ENCODE measurements at regions not wholly inside any gene's neighbourhood (a gene's known extent, or its start where the extent isn't known, plus 50 kb on each side); places are given as distances from the start of the nearest gene placed in this dataset.
"Not testable (repeated sequence)": the region's sequence is repeated elsewhere in the genome, so short reads cannot be mapped to it uniquely, and the experiment has no call there.

DNA sequence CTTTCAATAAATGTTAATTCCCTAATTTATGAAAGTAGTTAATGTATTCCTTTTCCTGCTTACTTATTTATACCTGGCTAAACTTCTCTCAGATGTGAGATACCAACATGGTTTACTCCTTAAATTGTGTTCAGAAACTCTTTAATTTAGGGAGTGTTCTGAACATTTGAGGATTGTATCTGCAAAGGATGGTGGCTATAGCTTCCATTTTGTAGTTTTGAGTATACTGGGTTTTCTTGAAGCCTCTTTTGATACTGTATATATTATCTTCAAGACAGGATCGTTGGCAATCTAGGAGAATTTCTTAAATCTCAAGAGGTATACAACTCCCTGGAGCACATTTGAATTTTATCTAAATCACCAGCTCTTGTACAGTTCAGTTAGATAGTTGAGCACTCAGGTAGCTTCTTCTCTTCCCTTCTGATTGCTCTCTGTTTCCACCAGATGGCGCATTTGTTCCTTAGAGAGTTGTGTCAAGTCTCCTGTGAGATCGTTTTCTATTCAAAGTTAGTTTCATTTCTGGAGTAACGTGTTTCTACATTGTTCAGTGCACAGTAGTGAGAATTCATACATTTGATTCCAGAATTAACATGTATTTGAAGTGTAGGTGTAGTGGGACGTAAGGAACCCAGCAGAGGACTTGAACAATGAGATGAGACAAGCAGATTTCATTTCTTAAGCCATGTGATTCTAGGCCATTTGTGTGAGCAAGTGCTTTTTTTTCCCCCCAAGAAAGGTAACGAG lies 63.2 kb upstream of the GARIN1A start:
- WGBS (ENCODE audit: insufficient coverage), result no CpG with 5 or more reads among the region's 6 CpGs
- peak overlapping the region; percentile 42 for H3K27ac Mint-ChIP-seq
- H3K4me3 Mint-ChIP-seq, result peak overlapping the region; percentile 69
- H3K4me1 ChIP-seq (ENCODE audit: control insufficient read depth in 2 of 2, insufficient read depth in 2 of 2, low read length in 2 of 2); H3K79me2 ChIP-seq (ENCODE audit: control insufficient read depth, insufficient read depth, low read length); H4K20me1 ChIP-seq (ENCODE audit: control insufficient read depth, insufficient read depth, low read length, poor library complexity, severe bottlenecking); H3K9me3 ChIP-seq (ENCODE audit: control extremely low read depth in 1 of 3, control insufficient read depth in 2 of 3, insufficient read depth in 1 of 3, low read length in 2 of 3); H3K9me3 Mint-ChIP-seq (ENCODE audit: insufficient read depth); H3K4me3 ChIP-seq (ENCODE audit: control extremely low read depth in 1 of 5, extremely low read depth in 1 of 5, insufficient read depth in 1 of 5, low read depth in 2 of 5, low read length in 4 of 5); H3K4me1 Mint-ChIP-seq; H3K36me3 ChIP-seq (replicated peaks in 1 of 2; ENCODE audit: control extremely low read depth in 1 of 2, control insufficient read depth in 1 of 2, extremely low read depth in 1 of 2, insufficient read depth in 2 of 2, low read length in 1 of 2); POLR2A ChIA-PET; H3K27me3 ChIP-seq (replicated peaks in 1 of 4; ENCODE audit: control extremely low read depth in 1 of 4, control insufficient read depth in 3 of 4, insufficient read depth in 4 of 4, low read length in 3 of 4); H3K4me2 ChIP-seq (replicated peaks; ENCODE audit: low read depth, low read length, poor library complexity, severe bottlenecking); H3K27me3 Mint-ChIP-seq: not testable (repeated sequence)
- ATAC-seq (ENCODE audit: low read depth) (peak; percentile 80), DNase-seq (peak; percentile 68)
- peak overlapping the region; percentile 33 for H3K9ac ChIP-seq (ENCODE audit: low read length)
- CTCF ChIA-PET, result interaction anchor here (0.9 to 1.0 kb wide), 6 partner anchors 134 to 602 kb away, joined by 3 to 12 read pairs (median 3); no protein-coding TSS in a partner anchor
- H3K27ac ChIP-seq (ENCODE audit: low read length in 2 of 2), result peak overlapping the region in 1 of 2 donors; percentile 29
- TF ChIP-seq, protein P1, sequence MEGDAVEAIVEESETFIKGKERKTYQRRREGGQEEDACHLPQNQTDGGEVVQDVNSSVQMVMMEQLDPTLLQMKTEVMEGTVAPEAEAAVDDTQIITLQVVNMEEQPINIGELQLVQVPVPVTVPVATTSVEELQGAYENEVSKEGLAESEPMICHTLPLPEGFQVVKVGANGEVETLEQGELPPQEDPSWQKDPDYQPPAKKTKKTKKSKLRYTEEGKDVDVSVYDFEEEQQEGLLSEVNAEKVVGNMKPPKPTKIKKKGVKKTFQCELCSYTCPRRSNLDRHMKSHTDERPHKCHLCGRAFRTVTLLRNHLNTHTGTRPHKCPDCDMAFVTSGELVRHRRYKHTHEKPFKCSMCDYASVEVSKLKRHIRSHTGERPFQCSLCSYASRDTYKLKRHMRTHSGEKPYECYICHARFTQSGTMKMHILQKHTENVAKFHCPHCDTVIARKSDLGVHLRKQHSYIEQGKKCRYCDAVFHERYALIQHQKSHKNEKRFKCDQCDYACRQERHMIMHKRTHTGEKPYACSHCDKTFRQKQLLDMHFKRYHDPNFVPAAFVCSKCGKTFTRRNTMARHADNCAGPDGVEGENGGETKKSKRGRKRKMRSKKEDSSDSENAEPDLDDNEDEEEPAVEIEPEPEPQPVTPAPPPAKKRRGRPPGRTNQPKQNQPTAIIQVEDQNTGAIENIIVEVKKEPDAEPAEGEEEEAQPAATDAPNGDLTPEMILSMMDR (IDR thresholded peaks at IDR 0.05), result peak; percentile 71
- peak overlapping the region; percentile 13 for H2AFZ ChIP-seq (ENCODE audit: insufficient read depth, low read depth, low read length, poor library complexity, severe bottlenecking)
- intact Hi-C loops (cut with micrococcal nuclease), result loop anchor here (1.0 kb wide), 1 partner anchor 274 kb away; no protein-coding TSS in a partner anchor

DNA sequence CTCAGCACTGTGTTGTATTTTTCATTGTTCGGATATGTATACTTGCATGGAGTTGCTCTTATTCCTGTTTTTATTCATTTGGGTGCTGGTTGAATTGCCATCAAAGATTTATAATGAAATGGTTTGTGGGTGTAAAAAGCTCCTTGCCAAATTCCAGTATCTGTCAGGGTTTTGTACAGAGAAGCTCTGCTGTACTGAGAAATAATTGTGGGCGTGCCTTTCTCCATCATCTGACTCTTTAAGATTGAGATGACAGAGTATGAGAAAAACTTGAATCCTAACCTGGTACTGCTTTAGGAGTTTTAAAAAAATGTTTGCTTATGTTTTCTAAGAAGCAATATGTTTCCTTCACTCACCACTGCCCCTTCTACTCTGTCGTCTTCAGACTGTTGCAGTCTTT lies 58.7 kb upstream of the GARIN1A start:
- H3K79me2 ChIP-seq (ENCODE audit: control insufficient read depth, insufficient read depth, low read length); intact Hi-C loops (cut with micrococcal nuclease); H3K4me3 Mint-ChIP-seq; H3K9me3 Mint-ChIP-seq (ENCODE audit: insufficient read depth); H2AFZ ChIP-seq (ENCODE audit: insufficient read depth, low read depth, low read length, poor library complexity, severe bottlenecking); H3K27me3 Mint-ChIP-seq; H3K4me1 Mint-ChIP-seq; ATAC-seq (ENCODE audit: low read depth); DNase-seq; H3K27ac ChIP-seq (ENCODE audit: low read length in 2 of 2); H3K9ac ChIP-seq (ENCODE audit: low read length); H3K4me2 ChIP-seq (replicated peaks; ENCODE audit: low read depth, low read length, poor library complexity, severe bottlenecking); H3K27me3 ChIP-seq (replicated peaks in 1 of 4; ENCODE audit: control extremely low read depth in 1 of 4, control insufficient read depth in 3 of 4, insufficient read depth in 4 of 4, low read length in 3 of 4); H3K27ac Mint-ChIP-seq; H3K4me3 ChIP-seq (ENCODE audit: control extremely low read depth in 1 of 5, extremely low read depth in 1 of 5, insufficient read depth in 1 of 5, low read depth in 2 of 5, low read length in 4 of 5); H3K4me1 ChIP-seq (ENCODE audit: control insufficient read depth in 2 of 2, insufficient read depth in 2 of 2, low read length in 2 of 2); POLR2A ChIA-PET; H3K9me3 ChIP-seq (ENCODE audit: control extremely low read depth in 1 of 3, control insufficient read depth in 2 of 3, insufficient read depth in 1 of 3, low read length in 2 of 3); H4K20me1 ChIP-seq (ENCODE audit: control insufficient read depth, insufficient read depth, low read length, poor library complexity, severe bottlenecking): not testable (repeated sequence)
- H3K36me3 ChIP-seq (replicated peaks in 1 of 2; ENCODE audit: control extremely low read depth in 1 of 2, control insufficient read depth in 1 of 2, extremely low read depth in 1 of 2, insufficient read depth in 2 of 2, low read length in 1 of 2), result peaks cover 0 to 14% of the 10 kb centered on the region in 2 experiments
- CTCF ChIA-PET, result interaction anchor here (1.4 kb wide), 1 partner anchor 270 kb away, joined by 3 read pairs; no protein-coding TSS in a partner anchor
- WGBS (ENCODE audit: insufficient coverage), result no CpG with 5 or more reads among the region's 3 CpGs

DNA sequence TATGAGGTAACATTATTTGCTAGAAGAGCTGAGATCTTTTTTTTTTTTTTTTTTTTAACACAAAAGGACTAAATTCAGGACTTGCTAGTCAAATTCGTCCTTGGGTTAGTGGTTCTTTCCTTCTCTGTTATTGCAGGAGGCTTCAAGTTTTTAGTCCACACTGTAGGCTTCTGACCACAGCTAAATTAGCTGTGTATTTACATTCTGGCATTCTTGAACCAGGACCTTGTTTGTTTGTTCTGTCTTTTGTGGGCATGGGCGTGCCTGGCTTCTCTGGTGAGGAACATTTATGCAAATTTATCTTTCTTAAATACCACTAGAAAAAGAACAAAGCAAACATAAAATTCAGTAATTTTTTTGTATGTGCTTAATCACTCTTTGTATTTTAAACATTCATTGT lies 57.3 kb upstream of the GARIN1A start:
- H3K27me3 ChIP-seq (replicated peaks in 1 of 4; ENCODE audit: control extremely low read depth in 1 of 4, control insufficient read depth in 3 of 4, insufficient read depth in 4 of 4, low read length in 3 of 4); H3K9me3 ChIP-seq (ENCODE audit: control extremely low read depth in 1 of 3, control insufficient read depth in 2 of 3, insufficient read depth in 1 of 3, low read length in 2 of 3); H4K20me1 ChIP-seq (ENCODE audit: control insufficient read depth, insufficient read depth, low read length, poor library complexity, severe bottlenecking); H3K4me1 Mint-ChIP-seq; H3K27ac Mint-ChIP-seq; H3K9ac ChIP-seq (ENCODE audit: low read length); POLR2A ChIA-PET; H2AFZ ChIP-seq (ENCODE audit: insufficient read depth, low read depth, low read length, poor library complexity, severe bottlenecking); ATAC-seq (ENCODE audit: low read depth); DNase-seq; H3K27ac ChIP-seq (ENCODE audit: low read length in 2 of 2); intact Hi-C loops (cut with micrococcal nuclease); H3K4me1 ChIP-seq (ENCODE audit: control insufficient read depth in 2 of 2, insufficient read depth in 2 of 2, low read length in 2 of 2); H3K4me2 ChIP-seq (replicated peaks; ENCODE audit: low read depth, low read length, poor library complexity, severe bottlenecking); H3K4me3 Mint-ChIP-seq; H3K9me3 Mint-ChIP-seq (ENCODE audit: insufficient read depth); H3K27me3 Mint-ChIP-seq; H3K4me3 ChIP-seq (ENCODE audit: control extremely low read depth in 1 of 5, extremely low read depth in 1 of 5, insufficient read depth in 1 of 5, low read depth in 2 of 5, low read length in 4 of 5); H3K79me2 ChIP-seq (ENCODE audit: control insufficient read depth, insufficient read depth, low read length): not testable (repeated sequence)
- H3K36me3 ChIP-seq (replicated peaks in 1 of 2; ENCODE audit: control extremely low read depth in 1 of 2, control insufficient read depth in 1 of 2, extremely low read depth in 1 of 2, insufficient read depth in 2 of 2, low read length in 1 of 2), result peaks cover 0 to 25% of the 10 kb centered on the region in 2 experiments
- CTCF ChIA-PET, result interaction anchor here (0.6 to 0.8 kb wide), 3 partner anchors 187 to 656 kb away, joined by 4 to 6 read pairs (median 4); no protein-coding TSS in a partner anchor
- WGBS (ENCODE audit: insufficient coverage), result no CpG with 5 or more reads among the region's 2 CpGs
